Mucosa of gallbladder (tissue), 1 donor: ENCODE measurements at regions not wholly inside any gene's neighbourhood (a gene's known extent, or its start where the extent isn't known, plus 50 kb on each side); places are given as distances from the start of the nearest gene placed in this dataset.
"Not testable (repeated sequence)": the region's sequence is repeated elsewhere in the genome, so short reads cannot be mapped to it uniquely, and the experiment has no call there.

Source experiments
- DNase-seq: peaks from one replicate; pipeline ENCODE4 v3.0.0-alpha.2; 2020; ENCODE audit warnings: low spot score
- donor health status: DM: no; HTN: no; CAD: no.

GRCh38 chr5:42949348-42950115 is 90.6 kb downstream of the ANXA2R start:
- peak; percentile 42 for DNase-seq

- no peak for DNase-seq
Measured at GRCh38 chr5:42948961-42949347, 91.2 kb downstream of the ANXA2R start.

DNA sequence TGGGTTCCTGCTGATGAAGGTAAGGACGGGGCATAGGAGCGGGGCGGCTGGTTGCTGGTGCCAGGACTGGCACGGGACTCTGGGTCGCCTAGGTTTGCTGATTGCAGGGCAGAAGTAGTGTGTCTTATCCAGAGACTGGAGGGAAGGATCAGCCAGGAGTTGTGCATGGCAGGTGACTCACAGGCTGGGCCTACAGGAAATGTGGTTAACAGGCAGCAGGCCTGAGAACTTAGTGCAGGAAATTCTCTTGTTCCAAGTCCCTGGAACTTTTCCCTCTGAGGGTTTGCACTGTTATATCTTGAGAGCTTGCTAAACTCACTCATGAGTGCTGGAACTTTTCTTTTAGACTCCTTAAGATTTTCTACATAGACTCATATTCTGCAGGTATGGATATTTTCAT is 95.1 kb downstream of the ANXA2R start:
- DNase-seq, result no peak

GRCh38 chr5:42943931-42944631 is 96.0 kb downstream of the ANXA2R start:
- no peak for DNase-seq

DNA sequence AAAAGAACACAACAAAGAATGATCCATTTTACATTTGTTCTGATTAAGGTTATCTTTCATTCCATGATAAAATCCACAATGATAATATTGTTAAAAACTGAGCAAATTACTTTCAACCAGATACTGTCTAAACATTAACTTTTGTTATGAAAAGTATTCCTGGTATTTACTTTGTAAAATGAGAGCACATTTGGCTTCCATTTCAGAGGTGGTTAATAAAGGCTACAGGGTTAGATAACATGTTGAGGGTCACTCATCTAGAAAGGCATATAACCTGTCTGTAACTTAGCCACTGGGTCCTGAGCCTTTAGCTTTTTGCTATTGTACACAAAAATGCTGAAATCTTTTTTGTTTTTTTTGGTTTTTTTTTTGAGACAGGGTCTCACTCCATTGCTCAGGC is 99.3 kb downstream of the ANXA2R start:
- no peak for DNase-seq

DNA sequence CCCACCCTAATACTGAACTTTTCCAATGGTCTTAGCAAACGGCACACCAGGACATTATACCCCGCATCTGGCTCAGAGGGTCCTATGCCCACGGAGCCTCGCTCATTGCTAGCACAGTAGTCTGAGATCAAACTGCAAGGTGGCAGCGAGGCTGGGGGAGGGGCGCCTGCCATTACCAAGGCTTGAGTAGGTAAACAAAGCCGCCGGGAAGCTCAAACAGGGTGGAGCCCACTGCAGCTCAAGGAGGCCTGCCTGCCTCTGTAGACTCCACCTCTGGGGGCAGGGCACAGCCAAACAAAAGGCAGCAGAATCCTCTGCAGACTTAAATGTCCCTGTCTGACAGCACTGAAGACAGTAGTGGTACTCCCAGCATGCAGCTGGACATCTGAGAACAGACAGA is 108.1 kb downstream of the ANXA2R start:
- not testable (repeated sequence) for DNase-seq

DNA sequence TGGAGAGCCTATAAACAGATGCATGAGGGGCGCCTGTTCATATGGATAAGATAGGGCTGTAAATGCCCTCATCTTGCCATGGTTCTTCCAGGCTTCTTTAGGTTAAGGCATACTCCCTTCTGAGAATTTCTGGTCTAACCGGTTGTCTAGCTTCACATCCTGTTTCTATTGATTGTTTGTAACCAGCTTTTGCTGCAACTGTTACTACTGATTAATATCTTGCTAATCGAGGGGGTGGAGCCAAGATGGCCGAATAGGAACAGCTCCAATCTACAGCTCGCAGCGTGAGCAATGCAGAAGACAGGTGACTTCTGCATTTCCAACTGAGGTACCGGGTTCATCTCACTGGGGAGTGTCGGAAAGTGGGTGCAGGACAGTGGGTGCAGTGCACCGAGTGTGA is 108.7 kb downstream of the ANXA2R start:
- not testable (repeated sequence) for DNase-seq

DNA sequence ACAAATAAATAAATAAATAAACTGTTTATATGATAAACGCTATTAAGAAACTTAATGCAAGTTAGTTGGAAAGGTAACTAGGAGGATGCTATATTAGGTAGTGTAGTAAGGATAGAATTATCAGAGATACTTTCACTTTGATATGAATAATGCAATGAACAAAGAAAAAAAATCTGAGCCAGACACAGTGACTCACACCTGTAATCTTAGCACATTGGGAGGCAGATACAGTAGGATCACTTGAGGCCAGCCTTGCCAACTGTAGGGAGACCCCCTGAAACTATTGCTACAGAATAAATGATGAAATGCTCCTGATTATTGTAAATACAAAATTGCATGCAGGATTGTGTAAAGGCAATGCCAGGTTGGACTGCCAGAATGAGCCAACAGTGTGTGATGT is 109.2 kb downstream of the ANXA2R start:
- DNase-seq, result no peak

- DNase-seq, result no peak
Measured at GRCh38 chr5:42929871-42930270, 110.2 kb downstream of the ANXA2R start.

GRCh38 chr5:42927730-42928129 is 112.4 kb downstream of the ANXA2R start:
- DNase-seq, result no peak

- DNase-seq, result no peak
Measured at GRCh38 chr5:42924686-42925085, 113.0 kb upstream of the SELENOP start.

- no peak for DNase-seq
Measured at GRCh38 chr5:42924226-42924625, 112.5 kb upstream of the SELENOP start.

GRCh38 chr5:42923710-42924109 is 112.0 kb upstream of the SELENOP start:
- no peak for DNase-seq

DNA sequence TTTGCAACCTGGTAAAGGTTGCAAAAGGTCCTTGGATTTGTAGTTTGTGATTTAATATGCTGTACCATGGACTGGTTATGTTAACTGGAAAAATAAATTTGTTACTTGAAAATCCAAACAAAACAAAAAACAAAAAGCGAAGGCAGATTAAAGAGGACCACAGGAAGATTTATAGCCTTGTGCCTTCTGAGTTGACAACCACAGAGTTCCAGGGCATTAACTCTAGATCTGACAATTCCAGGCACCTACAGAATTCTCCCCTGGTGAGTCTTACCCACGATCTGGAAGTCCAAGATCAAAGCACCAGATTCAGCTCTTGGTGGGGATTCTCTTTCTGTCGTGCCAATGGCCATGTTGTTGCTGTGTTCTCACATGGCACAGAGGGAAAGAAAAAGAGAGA is 107.9 kb upstream of the SELENOP start:
- no peak for DNase-seq

GRCh38 chr5:42915306-42915866 is 103.7 kb upstream of the SELENOP start:
- DNase-seq, result no peak

DNA sequence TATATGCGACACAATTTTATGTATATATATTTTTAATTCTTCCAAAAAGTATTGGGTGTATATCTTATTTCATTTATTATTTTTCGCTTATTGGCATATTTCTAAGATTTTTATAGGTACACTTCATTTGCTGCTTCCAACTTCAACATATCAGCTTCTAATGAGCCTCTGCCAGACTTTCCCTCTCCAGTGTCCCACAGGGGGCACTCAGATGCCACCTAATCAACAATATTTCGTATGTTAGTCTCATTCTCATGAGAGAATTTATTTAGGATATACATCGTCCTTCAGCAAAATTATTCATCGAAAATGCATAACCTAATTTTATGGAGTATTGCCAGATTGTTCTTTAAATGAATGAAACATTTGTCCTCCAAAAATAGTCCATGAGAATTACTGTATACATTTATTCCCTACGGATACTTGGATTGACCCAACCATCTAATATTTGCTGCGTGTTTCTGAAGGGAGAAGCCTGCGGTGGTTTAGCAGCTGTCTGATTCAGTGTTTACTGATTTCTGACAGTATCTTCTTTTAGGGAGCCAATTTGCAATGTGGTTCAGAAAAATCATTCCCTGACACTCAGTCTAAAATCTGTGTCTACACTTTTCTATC is 100.6 kb upstream of the SELENOP start:
- peak; percentile 32 for DNase-seq

DNA sequence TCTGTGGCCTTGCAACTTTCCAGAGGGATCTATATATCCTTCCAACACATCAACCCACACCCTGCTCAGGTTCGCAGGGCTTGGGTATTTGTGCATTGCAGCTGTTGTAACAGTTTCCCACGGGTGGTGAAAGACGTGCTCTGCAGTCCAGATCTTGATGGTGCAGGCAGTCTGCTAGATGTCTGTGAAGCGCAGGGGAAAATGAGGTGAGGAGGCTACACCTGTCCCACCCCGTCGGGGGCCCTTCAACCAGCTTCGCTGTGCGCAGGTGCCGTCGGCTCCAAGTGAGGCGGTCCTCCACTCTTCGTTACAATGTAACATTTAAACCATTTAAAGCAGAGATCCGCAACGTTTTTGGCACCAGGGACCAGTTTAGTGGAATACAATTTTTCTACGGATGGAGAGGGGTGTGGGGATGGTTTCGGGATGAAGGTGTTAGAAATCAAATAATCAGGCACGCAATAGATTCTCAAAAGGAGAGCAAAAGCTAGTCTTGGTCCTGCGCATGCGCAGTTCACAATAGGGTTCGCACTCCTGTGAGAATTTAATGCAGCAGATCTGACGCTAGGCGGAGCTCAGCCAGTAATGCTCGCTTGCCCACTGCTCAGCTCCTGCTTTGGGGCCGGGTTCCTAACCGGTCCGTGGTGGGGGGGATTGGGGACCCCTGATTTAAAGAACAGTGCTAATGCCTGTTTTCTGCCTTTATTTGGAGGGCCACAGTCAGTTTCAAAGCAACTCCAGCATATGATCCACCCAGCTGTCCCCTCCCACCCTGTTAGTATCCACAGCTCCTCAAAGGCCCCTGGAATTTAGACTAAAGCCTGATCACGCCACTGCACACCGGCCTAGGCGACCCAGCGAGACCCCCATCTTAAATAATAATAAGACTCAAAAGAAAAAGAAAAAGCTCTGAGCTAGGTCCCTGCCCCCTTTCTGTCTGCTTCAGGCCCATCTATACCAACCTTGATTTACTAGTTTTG is 97.1 kb upstream of the SELENOP start:
- DNase-seq, result peak; percentile 92

GRCh38 chr5:42908086-42908485 is 96.4 kb upstream of the SELENOP start:
- DNase-seq, result no peak

GRCh38 chr5:42905827-42906226 is 94.1 kb upstream of the SELENOP start:
- no peak for DNase-seq

GRCh38 chr5:42900734-42901133 is 89.0 kb upstream of the SELENOP start:
- DNase-seq, result no peak

GRCh38 chr5:42898760-42899159 is 87.1 kb upstream of the SELENOP start:
- DNase-seq, result no peak
